ENCODE measurements at regions not wholly inside any gene's neighbourhood (a gene's known extent, or its start where the extent isn't known, plus 50 kb on each side); places are given as distances from the start of the nearest gene placed in this dataset.

DNA sequence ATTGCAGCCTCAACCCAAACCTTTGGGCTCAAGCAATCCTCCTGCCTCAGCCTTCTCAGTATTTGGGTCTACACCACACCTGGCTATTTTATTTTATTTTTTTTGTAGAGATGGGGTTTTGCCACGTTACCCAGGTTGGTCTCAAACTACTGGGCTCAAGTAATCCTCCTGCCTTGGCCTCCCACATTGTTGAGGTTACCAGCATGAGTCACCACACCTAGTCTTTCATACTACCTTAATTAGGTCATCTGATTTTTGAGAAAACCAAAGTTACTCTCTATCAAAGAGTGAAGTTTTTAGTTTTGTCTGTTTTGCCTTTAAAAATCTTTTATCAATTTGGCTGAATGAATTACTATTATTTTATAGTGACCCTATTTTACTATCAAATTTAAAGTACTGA, 335.6 kb upstream of the LRRC4C start:
- TF ChIP-seq, protein P1, sequence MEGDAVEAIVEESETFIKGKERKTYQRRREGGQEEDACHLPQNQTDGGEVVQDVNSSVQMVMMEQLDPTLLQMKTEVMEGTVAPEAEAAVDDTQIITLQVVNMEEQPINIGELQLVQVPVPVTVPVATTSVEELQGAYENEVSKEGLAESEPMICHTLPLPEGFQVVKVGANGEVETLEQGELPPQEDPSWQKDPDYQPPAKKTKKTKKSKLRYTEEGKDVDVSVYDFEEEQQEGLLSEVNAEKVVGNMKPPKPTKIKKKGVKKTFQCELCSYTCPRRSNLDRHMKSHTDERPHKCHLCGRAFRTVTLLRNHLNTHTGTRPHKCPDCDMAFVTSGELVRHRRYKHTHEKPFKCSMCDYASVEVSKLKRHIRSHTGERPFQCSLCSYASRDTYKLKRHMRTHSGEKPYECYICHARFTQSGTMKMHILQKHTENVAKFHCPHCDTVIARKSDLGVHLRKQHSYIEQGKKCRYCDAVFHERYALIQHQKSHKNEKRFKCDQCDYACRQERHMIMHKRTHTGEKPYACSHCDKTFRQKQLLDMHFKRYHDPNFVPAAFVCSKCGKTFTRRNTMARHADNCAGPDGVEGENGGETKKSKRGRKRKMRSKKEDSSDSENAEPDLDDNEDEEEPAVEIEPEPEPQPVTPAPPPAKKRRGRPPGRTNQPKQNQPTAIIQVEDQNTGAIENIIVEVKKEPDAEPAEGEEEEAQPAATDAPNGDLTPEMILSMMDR (IDR thresholded peaks at IDR 0.05) = no peak
- no peak for TF ChIP-seq POLR2AphosphoS5 (IDR thresholded peaks at IDR 0.05)

All from transverse colon (tissue), 4 donors.